ENCODE measurements at regions not wholly inside any gene's neighbourhood (a gene's known extent, or its start where the extent isn't known, plus 50 kb on each side); places are given as distances from the start of the nearest gene placed in this dataset.

DNA sequence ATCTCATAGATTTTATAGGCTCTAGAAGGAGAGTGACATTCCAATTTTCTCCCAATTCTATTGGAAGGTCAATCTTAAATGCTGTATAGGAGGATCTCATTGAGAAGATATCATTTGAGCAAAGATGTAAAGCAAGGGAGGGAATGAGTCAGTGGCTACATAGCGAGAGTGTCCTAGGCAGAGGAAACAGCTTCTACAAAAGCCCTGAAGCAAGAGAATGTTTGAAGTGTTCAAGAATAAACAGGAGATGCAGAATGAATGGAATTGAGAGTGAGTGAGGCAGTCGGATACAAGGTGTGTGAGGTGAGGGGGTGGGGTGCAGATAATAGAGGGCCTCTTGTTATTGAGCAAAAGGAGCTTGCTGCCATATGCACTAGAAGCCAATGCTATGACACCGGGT is 545.9 kb downstream of the IGSF11 start:
- no peak overlapping the region for H2BK12ac ChIP-seq (ENCODE audit: low read depth, low read length)
- H3K56ac ChIP-seq (replicated peaks; ENCODE audit: insufficient read length, low read depth, low read length) = no peak overlapping the region
- H2BK120ac ChIP-seq (replicated peaks; ENCODE audit: low read depth, low read length) = no peak overlapping the region
- H3K4me1 ChIP-seq (replicated peaks in 1 of 4; ENCODE audit: control insufficient read depth in 3 of 4, insufficient read depth in 4 of 4, low read length in 3 of 4) = 0 out of 7 replicates have a peak, but pooled peaks cover 0 to 3% (median 0%) of the 10 kb centered on the region in 4 experiments
- no peak overlapping the region for H3K23ac ChIP-seq (ENCODE audit: insufficient read length)
- H2AFZ ChIP-seq (ENCODE audit: low read length) = 0 out of 2 replicates have a peak overlapping the region, but pooled peaks have one; percentile 76
- no peak overlapping the region for H2BK15ac ChIP-seq (ENCODE audit: low read length)
- H3K27ac ChIP-seq (ENCODE audit: low read depth, low read length) = no peak overlapping the region
- H3K36me3 ChIP-seq (ENCODE audit: control insufficient read depth in 2 of 4, insufficient read depth in 4 of 4, low read length in 3 of 4) = no peaks in the 10 kb centered on the region
- no peak overlapping the region for H3K14ac ChIP-seq (ENCODE audit: insufficient read length)
- no peaks in the 10 kb centered on the region for H3K79me2 ChIP-seq (ENCODE audit: control insufficient read depth in 1 of 2, insufficient read depth in 2 of 2, low read length in 2 of 2)
- no peak overlapping the region for H3K4ac ChIP-seq (replicated peaks; ENCODE audit: insufficient read length, low read depth, low read length)
- TF ChIP-seq POLR2A (IDR thresholded peaks at IDR 0.05; ENCODE audit: control extremely low read depth in 1 of 2, low read depth in 2 of 2, low read length in 2 of 2) = no peak
- TF ChIP-seq HDAC2 (IDR thresholded peaks at IDR 0.05; ENCODE audit: borderline replicate concordance in 1 of 2, low read depth in 2 of 2, low read length in 2 of 2) = no peak
- no peaks in the 10 kb centered on the region for H3K23me2 ChIP-seq (ENCODE audit: low read depth, low read length)
- no peak overlapping the region for H4K5ac ChIP-seq (ENCODE audit: insufficient read length, low read depth, low read length)
- no peak overlapping the region for H3K9ac ChIP-seq (replicated peaks in 1 of 4; ENCODE audit: extremely low read depth in 1 of 4, low read depth in 3 of 4, low read length in 3 of 4)
- H2AK5ac ChIP-seq (ENCODE audit: low read depth, low read length) = no peak overlapping the region
- H4K8ac ChIP-seq (ENCODE audit: extremely low read depth, insufficient read depth, low read length) = no peak overlapping the region
- WGBS, 2 experiments (ENCODE audit: extremely low coverage in 1 of 2, insufficient coverage in 1 of 2, insufficient read length in 1 of 2, insufficient replicate concordance in 2 of 2, low coverage in 1 of 2, low lambda C conversion rate in 2 of 2, missing lambda C conversion rate in 1 of 2) = 54% methylated on average over 3 of the region's 3 CpGs; no CpG with 5 or more reads in 1 of the 2 experiments
- H3K4me2 ChIP-seq (ENCODE audit: insufficient read depth in 1 of 2, low read depth in 2 of 2, low read length in 2 of 2) = no peak overlapping the region
- no peaks in the 10 kb centered on the region for H3K79me1 ChIP-seq (ENCODE audit: low read depth, low read length)
- DNase-seq (ENCODE audit: low read depth in 1 of 2, low spot score in 2 of 2) (no peak), FAIRE-seq (no peak)
- CTCF ChIA-PET (ENCODE audit: partially characterized antibody) = interaction anchor here (0.7 to 1.8 kb wide), 3 partner anchors 12 to 158 kb away, joined by 3 to 4 read pairs (median 4); no protein-coding TSS in a partner anchor
- no peak overlapping the region for H3K4me3 ChIP-seq (ENCODE audit: extremely low read depth in 1 of 4, insufficient read depth in 2 of 4, low read depth in 3 of 4, low read length in 4 of 4)
- no peak overlapping the region for H4K91ac ChIP-seq (replicated peaks; ENCODE audit: insufficient read length, low read length)
- POLR2A ChIA-PET (ENCODE audit: partially characterized antibody) = interaction anchor here (1.3 kb wide), 1 partner anchor 12 kb away, joined by 3 read pairs; no protein-coding TSS in a partner anchor
- no peak overlapping the region for H2BK20ac ChIP-seq (ENCODE audit: low read length)
- no peak overlapping the region for H3K18ac ChIP-seq (ENCODE audit: extremely low read depth, low read length)
- no peaks in the 10 kb centered on the region for H3K27me3 ChIP-seq (replicated peaks in 1 of 4; ENCODE audit: control insufficient read depth in 3 of 4, extremely low read depth in 1 of 4, insufficient read depth in 3 of 4, low read length in 3 of 4)
- no peak overlapping the region for H2BK5ac ChIP-seq (ENCODE audit: low read depth, low read length)
- no peaks in the 10 kb centered on the region for H3K9me3 ChIP-seq (ENCODE audit: insufficient read depth in 2 of 2, low read depth in 1 of 2, low read length in 1 of 2)
- H4K20me1 ChIP-seq (replicated peaks in 1 of 2; ENCODE audit: control insufficient read depth in 1 of 2, insufficient read depth in 2 of 2, low read length in 2 of 2) = no peaks in the 10 kb centered on the region
